Prostate gland (tissue), 2 donors: ENCODE measurements at regions not wholly inside any gene's neighbourhood (a gene's known extent, or its start where the extent isn't known, plus 50 kb on each side); places are given as distances from the start of the nearest gene placed in this dataset.

Experiments used
- CTCF ChIP-seq, 4 experiments: fragments of 200-600 bp in 2 of 4; fragments of 450-650 bp in 2 of 4; sonication (generic) in 2 of 4; IDR thresholded peaks; 1 replicate in 3 of 4; 2 replicates in 1 of 4; pipeline ENCODE4 v1.5.1; 2016 to 2019; ENCODE audit warnings: antibody characterized with exemption in 4 of 4, mild to moderate bottlenecking in 2 of 4, moderate library complexity in 2 of 4
- POLR2A ChIP-seq: fragments of 450-650 bp; IDR thresholded peaks from one replicate; pipeline ENCODE4 v1.6.1; 2016; ENCODE audit warnings: antibody characterized with exemption, mild to moderate bottlenecking

- TF ChIP-seq CTCF (IDR thresholded peaks at IDR 0.05) (no peak), POLR2A (no peak)
Observed at GRCh38 chr13:37288057-37288720, 182.7 kb upstream of the CSNK1A1L start.
